Neutrophil (primary cell): ENCODE measurements at regions not wholly inside any gene's neighbourhood (a gene's known extent, or its start where the extent isn't known, plus 50 kb on each side); places are given as distances from the start of the nearest gene placed in this dataset.

Experiments
- H3K27ac ChIP-seq: fragments of 200-600 bp; sonication (generic); 2 replicates; pipeline ENCODE4 v1.5.1; 2016; ENCODE audit warnings: mild to moderate bottlenecking, moderate library complexity
- H3K27me3 ChIP-seq: fragments of 200-600 bp; sonication (generic); 2 replicates; pipeline ENCODE4 v1.6.0; 2016; ENCODE audit warnings: mild to moderate bottlenecking
- H3K36me3 ChIP-seq: fragments of 200-600 bp; sonication (generic); 2 replicates; pipeline ENCODE4 v1.5.1; 2017
- H3K4me1 ChIP-seq, 2 experiments: fragments of 200-600 bp in 1 of 2; sonication (generic) in 1 of 2; 1 replicate in 1 of 2; 2 replicates in 1 of 2; pipeline versions ENCODE4 v1.5.1 to v1.6.1; 2013 to 2016; ENCODE audit warnings: low read depth in 1 of 2, low read length in 1 of 2, mild to moderate bottlenecking in 1 of 2, moderate library complexity in 1 of 2; ENCODE audit not compliant: control insufficient read depth in 1 of 2, insufficient read depth in 1 of 2
- H3K4me3 ChIP-seq, 2 experiments: fragments of 200-600 bp in 1 of 2; sonication (generic) in 1 of 2; 1 replicate in 1 of 2; 2 replicates in 1 of 2; pipeline ENCODE4 v1.5.1; 2013 to 2016; ENCODE audit warnings: low read depth in 1 of 2, low read length in 1 of 2, mild to moderate bottlenecking in 1 of 2, moderate library complexity in 1 of 2
- H3K9me3 ChIP-seq: fragments of 200-600 bp; sonication (generic); 2 replicates; pipeline ENCODE4 v1.5.1; 2016
- CTCF ChIP-seq: fragments of 200-600 bp; sonication (generic); IDR thresholded peaks from 2 replicates; pipeline ENCODE4 v1.5.1; 2016; ENCODE audit warnings: antibody characterized with exemption

GRCh38 chr5:96331210-96331609 is 101.8 kb downstream of the PCSK1 start:
- Histone ChIP-seq H3K9me3 (no peaks in the 10 kb centered on the region), H3K4me1 (peaks cover 16 to 17% of the 10 kb centered on the region in 2 experiments), H3K36me3 (no peaks in the 10 kb centered on the region), H3K27ac (peak overlapping the region; percentile 38), H3K4me3 (no peak overlapping the region), H3K27me3 (no peaks in the 10 kb centered on the region)
- no peak for TF ChIP-seq CTCF

- H3K4me1 ChIP-seq: peaks cover 12 to 14% of the 10 kb centered on the region in 2 experiments
Measured at GRCh38 chr5:96330530-96331140, 102.4 kb downstream of the PCSK1 start.

GRCh38 chr5:96329886-96330529 is 103.0 kb downstream of the PCSK1 start:
- TF ChIP-seq CTCF: no peak
- H3K9me3 ChIP-seq: no peaks in the 10 kb centered on the region
- no peak overlapping the region for H3K27ac ChIP-seq

More at GRCh38 chr5:96330530-96331140, 102.4 kb downstream of the PCSK1 start:
- no peak overlapping the region for H3K4me3 ChIP-seq
- H3K36me3 ChIP-seq: no peaks in the 10 kb centered on the region
- no peaks in the 10 kb centered on the region for H3K9me3 ChIP-seq
- peak overlapping the region; percentile 38 for H3K27ac ChIP-seq
- no peak for TF ChIP-seq CTCF
- H3K27me3 ChIP-seq: no peaks in the 10 kb centered on the region

GRCh38 chr5:96329289-96329688 is 103.8 kb downstream of the PCSK1 start:
- Histone ChIP-seq H3K27me3 (no peaks in the 10 kb centered on the region), H3K27ac (no peak overlapping the region), H3K4me3 (no peak overlapping the region), H3K36me3 (no peaks in the 10 kb centered on the region), H3K4me1 (peaks cover 12 to 14% of the 10 kb centered on the region in 2 experiments), H3K9me3 (no peaks in the 10 kb centered on the region)
- no peak for TF ChIP-seq CTCF

More at GRCh38 chr5:96329886-96330529, 103.0 kb downstream of the PCSK1 start:
- Histone ChIP-seq H3K4me1 (peaks cover 12 to 14% of the 10 kb centered on the region in 2 experiments), H3K4me3 (no peak overlapping the region), H3K27me3 (no peaks in the 10 kb centered on the region), H3K36me3 (no peaks in the 10 kb centered on the region)

- H3K27me3 ChIP-seq: no peaks in the 10 kb centered on the region
- no peak for TF ChIP-seq CTCF
- no peaks in the 10 kb centered on the region for H3K36me3 ChIP-seq
- peaks cover 12 to 20% of the 10 kb centered on the region in 2 experiments for H3K4me1 ChIP-seq
- H3K4me3 ChIP-seq: no peak overlapping the region
- no peak overlapping the region for H3K27ac ChIP-seq
- H3K9me3 ChIP-seq: no peaks in the 10 kb centered on the region
Measured at GRCh38 chr5:96327722-96328121, 105.3 kb downstream of the PCSK1 start.
